Posterior vena cava (tissue), 2 donors: ENCODE measurements at regions not wholly inside any gene's neighbourhood (a gene's known extent, or its start where the extent isn't known, plus 50 kb on each side); places are given as distances from the start of the nearest gene placed in this dataset.

Experiments
- DNase-seq: peaks from one replicate; pipeline ENCODE4 v3.0.0-alpha.2; 2020; ENCODE audit warnings: low spot score
- intact Hi-C, 2 donors: fragments of 100-400 bp; cut with DNase I; formaldehyde crosslinking; loops; one replicate each; pipeline versions ENCODE4 v1.14.1 to v1.14.2; 2022 to 2023
- donor health status: DM: yes; HTN: yes; CAD: no.
- donor health status: DM: yes; HTN: yes; CAD: no.

DNA sequence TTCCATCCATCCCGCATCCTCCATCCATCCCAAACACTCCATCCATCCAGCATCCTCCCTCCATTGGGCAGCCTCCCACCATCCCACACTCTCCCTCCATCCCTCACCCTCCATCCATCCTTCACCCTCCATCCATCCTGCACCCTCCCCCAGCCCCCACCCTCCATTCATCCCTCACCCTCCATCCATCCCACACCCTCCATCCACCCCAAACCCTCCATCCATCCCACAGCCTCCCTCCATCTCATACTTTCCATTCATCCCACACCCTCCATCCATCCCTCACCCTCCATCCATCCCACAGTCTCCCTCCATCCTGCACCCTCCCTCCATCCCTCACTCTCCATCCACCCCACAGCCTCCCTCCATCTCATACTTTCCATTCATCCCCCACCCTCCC, 60.4 kb downstream of the FOXI2 start:
- intact Hi-C loops, result no loop called here
- DNase-seq, result no peak

DNA sequence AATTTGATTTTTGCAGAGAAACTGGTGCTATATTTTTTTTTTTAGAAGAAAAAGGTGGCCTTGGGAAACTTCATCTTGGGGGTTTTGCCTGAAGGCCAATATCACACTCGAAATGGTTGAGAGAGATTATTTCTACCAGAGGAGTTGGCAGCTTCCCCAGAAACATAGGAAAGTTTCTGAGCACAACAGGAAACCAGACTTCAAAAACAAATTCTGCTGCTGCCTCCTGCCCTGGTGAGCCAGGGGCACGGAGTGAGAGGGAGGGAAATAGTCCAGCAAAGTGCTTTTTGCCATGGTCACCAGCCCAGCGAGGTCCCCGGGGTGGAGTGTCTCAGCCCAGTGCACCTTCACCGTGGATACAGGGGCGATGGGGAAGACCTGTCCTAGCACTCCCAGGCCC, 61.1 kb downstream of the FOXI2 start:
- intact Hi-C loops, result no loop called here
- no peak for DNase-seq

DNA sequence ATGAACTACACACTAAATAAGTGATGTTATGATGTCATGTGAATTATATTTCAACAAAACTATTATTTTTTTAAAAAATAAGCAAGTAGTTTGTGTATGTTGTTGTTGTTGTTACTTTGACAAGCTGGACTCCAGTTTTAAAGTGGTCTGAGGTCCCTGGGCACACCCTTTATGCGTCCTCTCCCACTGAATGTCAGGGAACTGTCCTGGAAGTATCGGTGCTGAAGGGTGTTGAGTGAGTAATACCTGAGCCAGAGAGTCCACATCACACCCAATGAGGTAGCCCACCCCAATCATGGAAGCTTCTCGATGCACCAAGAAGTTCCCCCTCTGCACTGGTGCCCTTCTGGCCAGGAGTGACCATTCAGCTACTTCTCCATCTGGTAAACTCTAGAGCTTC, 64.3 kb downstream of the FOXI2 start:
- intact Hi-C loops, result loop anchor here in 1 of 2 donors (10.0 kb wide), 1 partner anchor 353 kb away; no protein-coding TSS in a partner anchor
- DNase-seq, result no peak

DNA sequence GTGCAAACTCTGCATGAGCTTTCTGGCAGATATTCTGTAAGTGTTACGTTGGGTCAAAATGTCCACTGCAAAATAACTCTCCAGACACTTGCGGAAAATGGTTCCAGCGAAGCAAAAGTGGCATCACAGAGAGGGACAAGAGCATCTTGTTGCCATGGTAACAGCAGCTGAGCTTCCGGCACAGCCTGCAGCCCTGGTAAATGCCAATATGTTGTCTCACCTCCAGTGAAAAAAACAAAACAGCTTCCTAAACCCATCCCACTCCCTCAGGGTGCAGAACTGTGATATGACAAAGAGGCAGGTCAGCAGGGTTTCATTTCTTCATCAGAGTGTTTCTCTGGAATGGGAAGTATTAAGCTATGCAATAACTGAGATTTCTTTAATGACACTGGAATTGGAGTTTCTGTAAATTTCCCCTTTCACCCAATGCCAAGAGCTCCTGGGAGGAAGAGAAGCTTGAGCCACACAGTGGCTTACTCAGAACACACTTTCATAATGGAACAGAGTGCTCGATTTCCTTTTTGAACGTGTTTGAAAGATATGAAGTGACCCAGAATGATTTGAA, 65.6 kb downstream of the FOXI2 start:
- intact Hi-C loops, result loop anchor here in 1 of 2 donors (10.0 kb wide), 1 partner anchor 352 kb away; no protein-coding TSS in a partner anchor
- no peak for DNase-seq

DNA sequence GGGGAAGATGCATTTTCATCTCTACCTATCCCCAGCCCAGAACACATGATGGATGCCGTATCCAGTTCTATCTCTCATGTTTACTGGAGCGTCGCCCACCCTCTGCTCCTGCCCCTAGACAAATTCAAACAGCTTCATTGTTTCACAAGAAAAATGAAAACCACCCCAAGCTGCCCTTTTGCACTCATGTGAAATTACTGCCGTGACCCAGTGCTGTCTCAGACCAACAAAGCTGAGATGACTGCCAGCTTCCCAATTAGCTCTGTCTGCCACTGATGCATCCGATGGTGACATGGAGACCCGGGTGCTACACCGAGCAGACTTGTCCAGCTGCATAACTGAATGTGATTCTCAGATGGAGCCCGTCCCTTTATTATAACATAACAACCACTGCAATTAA, 67.7 kb downstream of the FOXI2 start:
- intact Hi-C loops, result loop anchor here in 1 of 2 donors (10.0 kb wide), 1 partner anchor 350 kb away; no protein-coding TSS in a partner anchor
- no peak for DNase-seq

DNA sequence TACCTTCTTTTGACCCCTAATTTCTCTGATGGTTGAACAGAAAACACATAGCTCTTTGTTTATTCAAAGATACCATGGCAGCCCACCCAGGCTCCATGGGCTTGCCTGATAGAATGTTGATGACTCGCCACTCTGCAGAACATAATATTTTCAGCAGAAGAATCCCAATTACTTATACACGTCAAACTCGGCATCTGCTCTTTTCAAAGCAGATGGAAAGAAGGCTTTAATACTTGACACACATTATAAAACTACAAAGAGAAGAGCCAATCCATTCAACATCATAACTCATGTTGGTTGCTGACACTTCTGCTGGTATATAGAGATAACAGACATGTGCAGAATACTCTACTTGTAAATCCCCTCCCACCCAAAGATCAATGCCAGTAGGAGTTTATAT, 69.0 kb downstream of the FOXI2 start:
- intact Hi-C loops, result loop anchor here in 1 of 2 donors (10.0 kb wide), 1 partner anchor 349 kb away; no protein-coding TSS in a partner anchor
- no peak for DNase-seq

DNA sequence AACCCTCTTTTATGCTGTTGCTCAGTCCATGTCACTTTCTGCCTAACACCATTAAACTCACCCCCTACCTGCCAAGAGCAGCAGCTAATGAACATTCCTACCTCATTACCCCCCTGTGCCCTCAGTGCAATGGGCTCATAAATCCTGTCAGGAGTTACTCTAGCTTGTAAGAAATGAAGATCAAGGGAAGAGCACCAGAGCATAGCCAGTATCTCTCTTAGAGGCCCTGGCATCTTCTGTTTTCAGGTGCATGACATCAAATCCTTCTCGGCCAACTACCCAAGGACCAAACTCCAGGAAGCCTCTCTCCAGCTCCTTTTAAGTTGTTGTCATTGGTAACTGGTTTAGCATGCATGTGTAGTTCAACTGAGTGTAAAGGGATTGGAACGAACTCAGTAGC, 75.1 kb downstream of the FOXI2 start:
- intact Hi-C loops, result no loop called here
- DNase-seq, result no peak

DNA sequence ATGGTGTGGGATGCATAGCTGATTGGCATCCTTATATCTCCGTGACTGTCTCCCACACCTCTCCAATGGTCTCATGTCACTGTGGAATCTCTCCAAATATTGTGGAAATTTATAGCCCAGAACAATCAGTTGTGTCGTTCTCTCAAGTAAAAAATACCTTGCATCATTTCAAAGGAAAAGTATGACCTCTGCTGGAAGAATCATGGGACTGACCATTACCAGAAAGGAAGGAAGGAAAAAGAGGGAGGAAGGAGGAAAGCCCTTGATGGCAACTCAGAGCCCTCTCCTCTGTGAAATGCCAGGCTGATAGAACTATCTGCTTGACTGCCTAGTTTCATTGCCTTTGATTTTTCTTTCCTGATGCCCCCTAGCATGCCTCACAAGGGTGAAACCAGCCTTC, 76.3 kb downstream of the FOXI2 start:
- DNase-seq, result no peak
- intact Hi-C loops, result no loop called here

DNA sequence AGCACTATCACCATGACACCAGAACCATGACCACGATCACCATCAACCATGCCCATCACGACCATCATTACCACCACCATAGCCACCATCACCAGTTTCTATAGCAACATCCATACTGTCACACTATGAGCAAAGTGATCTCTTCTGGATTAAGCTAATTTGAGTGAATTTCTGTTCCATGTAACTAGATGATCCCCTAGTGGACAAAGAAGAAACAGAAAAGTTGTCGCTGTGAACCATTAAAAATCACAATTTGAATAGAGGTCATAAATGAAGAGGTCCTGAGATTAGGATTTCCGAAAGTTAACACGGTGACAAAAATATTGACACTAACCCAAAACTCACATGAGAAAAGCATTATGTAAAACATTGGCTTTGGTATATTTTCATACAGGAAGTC, 77.6 kb downstream of the CLRN3 start:
- intact Hi-C loops, result no loop called here
- DNase-seq, result no peak

DNA sequence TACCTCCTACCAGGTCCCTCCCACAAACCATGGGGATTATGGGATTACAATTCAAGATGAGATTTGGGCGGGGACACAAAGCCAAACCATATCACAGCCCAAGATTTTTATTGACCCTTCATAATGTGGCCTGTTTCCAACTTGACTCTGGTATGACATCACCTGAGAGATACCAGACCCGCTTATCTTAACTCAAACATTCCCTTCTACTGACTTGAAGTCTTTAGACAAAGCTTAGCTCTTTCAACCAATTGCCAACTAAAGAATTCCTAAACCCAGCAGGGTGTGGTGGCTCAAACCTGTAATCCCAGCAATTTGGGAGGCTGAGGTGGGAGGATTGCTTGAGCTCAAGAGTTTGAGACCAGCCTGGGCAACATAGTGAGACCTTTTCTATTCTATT, 67.9 kb downstream of the CLRN3 start:
- intact Hi-C loops, result no loop called here

DNA sequence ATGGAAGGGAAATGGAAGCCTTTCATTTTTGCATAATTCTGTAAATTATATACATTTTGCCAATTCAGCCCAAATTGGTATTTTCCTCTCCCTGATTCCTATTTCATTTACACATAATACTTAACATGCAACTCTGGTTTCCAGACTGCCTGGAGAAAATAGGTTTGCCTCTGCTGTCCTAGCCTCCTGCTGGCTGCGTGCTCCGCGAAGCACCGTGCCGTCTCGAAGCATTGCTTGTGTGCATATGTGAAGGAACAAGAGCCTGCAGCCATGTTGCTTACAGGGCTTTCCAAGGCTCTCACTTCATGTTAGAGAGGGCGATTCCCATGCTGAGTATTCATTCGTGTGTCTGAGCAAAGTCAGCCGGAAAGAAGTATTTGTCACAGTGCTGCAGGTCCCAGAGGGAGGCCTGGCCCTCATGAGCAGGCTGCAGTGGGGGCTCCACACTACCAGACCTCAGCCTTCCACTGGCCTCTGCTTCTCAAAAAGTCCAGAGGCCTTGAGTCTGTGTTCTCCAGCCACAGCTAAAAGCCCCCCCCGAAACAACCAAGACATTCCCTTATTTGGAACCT, 66.5 kb downstream of the CLRN3 start:
- intact Hi-C loops, result no loop called here
- no peak for DNase-seq

More for the DNA sequence above, 67.9 kb downstream of the CLRN3 start:
- DNase-seq, result no peak

DNA sequence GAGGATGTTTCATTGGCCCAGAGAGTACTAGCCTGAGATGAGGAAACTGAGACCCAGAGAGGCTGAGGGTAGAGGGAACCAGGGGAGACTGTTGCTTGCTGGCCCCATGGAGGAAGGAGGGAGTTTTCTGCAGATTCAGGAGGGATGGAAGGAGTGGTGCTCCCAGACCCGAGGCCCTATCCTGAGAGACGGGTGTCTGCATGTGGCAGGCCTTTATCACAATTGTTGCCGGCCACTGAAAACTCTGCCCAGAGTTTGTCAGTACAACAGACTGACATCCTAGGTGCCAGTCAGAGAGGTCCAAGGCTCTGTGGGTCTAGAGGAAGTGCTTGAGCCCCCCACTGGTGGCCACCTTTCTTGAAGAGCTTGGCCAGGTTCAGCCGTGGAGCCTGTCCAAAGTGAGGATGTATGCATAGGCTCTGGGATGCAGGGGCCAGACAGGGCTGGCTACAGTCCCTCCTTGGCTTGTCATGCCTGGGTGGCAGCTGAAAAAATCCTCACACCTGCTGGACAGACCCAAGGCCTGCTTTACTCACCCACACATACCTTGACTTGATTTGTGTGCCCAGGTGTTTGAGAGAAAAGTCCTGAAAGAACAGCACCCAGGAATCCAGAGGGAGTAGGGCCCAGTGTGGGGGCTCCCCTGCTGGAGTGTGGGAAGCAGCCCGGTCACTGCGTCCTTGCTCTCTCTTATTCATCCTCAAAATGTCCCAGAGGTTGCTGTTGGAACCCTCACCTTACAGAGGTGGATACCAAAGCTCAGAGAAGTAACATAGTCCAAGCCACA, 65.2 kb downstream of the CLRN3 start:
- DNase-seq, result no peak
- intact Hi-C loops, result no loop called here
